HG03025 (cell line): ENCODE measurements at regions not wholly inside any gene's neighbourhood (a gene's known extent, or its start where the extent isn't known, plus 50 kb on each side); places are given as distances from the start of the nearest gene placed in this dataset.
"Not testable (repeated sequence)": the region's sequence is repeated elsewhere in the genome, so short reads cannot be mapped to it uniquely, and the experiment has no call there.

ENCODE experiments used
- ATAC-seq: cut with Tn5 transposase; IDR thresholded peaks from one replicate; pipeline ENCODE4 v1.9.1; 2021; ENCODE audit warnings: mild to moderate bottlenecking, moderate library complexity; ENCODE audit not compliant: unreplicated experiment, low FRiP score

GRCh38 chr7:130789436-130789835 lies 55.4 kb upstream of the KLF14 start:
- no peak for ATAC-seq

- ATAC-seq = no peak
Measured at GRCh38 chr7:130791746-130792145, 57.7 kb upstream of the KLF14 start.

- no peak for ATAC-seq
Measured at GRCh38 chr7:130793855-130794618, 60.0 kb upstream of the KLF14 start.

GRCh38 chr7:130794619-130794922 lies 60.6 kb upstream of the KLF14 start:
- ATAC-seq = no peak

GRCh38 chr7:130796425-130796824 lies 62.4 kb upstream of the KLF14 start:
- not testable (repeated sequence) for ATAC-seq

- ATAC-seq = no peak
Measured at GRCh38 chr7:130803127-130803526, 69.1 kb upstream of the KLF14 start.

GRCh38 chr7:130804220-130804619 lies 70.2 kb upstream of the KLF14 start:
- ATAC-seq = no peak

- ATAC-seq = not testable (repeated sequence)
Measured at GRCh38 chr7:130812819-130813218, 78.8 kb upstream of the KLF14 start.

GRCh38 chr7:130814778-130815335 lies 80.8 kb upstream of the KLF14 start:
- ATAC-seq = no peak

- no peak for ATAC-seq
Measured at GRCh38 chr7:130818056-130818455, 84.0 kb upstream of the KLF14 start.

GRCh38 chr7:130821864-130822263 lies 87.9 kb upstream of the KLF14 start:
- no peak for ATAC-seq

- no peak for ATAC-seq
Measured at GRCh38 chr7:130822642-130823041, 88.6 kb upstream of the KLF14 start.

- no peak for ATAC-seq
Measured at GRCh38 chr7:130823060-130823459, 89.1 kb upstream of the KLF14 start.

GRCh38 chr7:130825819-130826218 lies 91.8 kb upstream of the KLF14 start:
- ATAC-seq = no peak

- no peak for ATAC-seq
Measured at GRCh38 chr7:130829415-130829814, 95.4 kb upstream of the KLF14 start.

- ATAC-seq = no peak
Measured at GRCh38 chr7:130831322-130831721, 97.3 kb upstream of the KLF14 start.

GRCh38 chr7:130831817-130832481 lies 97.9 kb upstream of the KLF14 start:
- no peak for ATAC-seq

GRCh38 chr7:130838738-130839137 lies 104.7 kb upstream of the KLF14 start:
- ATAC-seq = no peak

- ATAC-seq = no peak
Measured at GRCh38 chr7:130840599-130840998, 106.6 kb upstream of the KLF14 start.

GRCh38 chr7:130841416-130841815 lies 107.4 kb upstream of the KLF14 start:
- no peak for ATAC-seq

GRCh38 chr7:130843703-130844102 lies 109.7 kb upstream of the KLF14 start:
- ATAC-seq = no peak
